H9 (cell line): ENCODE measurements at regions not wholly inside any gene's neighbourhood (a gene's known extent, or its start where the extent isn't known, plus 50 kb on each side); places are given as distances from the start of the nearest gene placed in this dataset.

ENCODE experiments used
- DNase-seq: peaks from one replicate; pipeline ENCODE4 v3.0.0-alpha.2; 2017
- H2AFZ ChIP-seq: one replicate; pipeline ENCODE4 v1.6.1; 2013; ENCODE audit warnings: mild to moderate bottlenecking, low read length, control low read depth, moderate library complexity
- H2AK5ac ChIP-seq: 2 replicates; pipeline ENCODE4 v1.6.1; 2013; ENCODE audit warnings: low read length, control low read depth, mixed read lengths; ENCODE audit not compliant: insufficient read length
- H2BK120ac ChIP-seq: one replicate; pipeline ENCODE4 v1.6.1; 2013; ENCODE audit warnings: low read depth, mild to moderate bottlenecking, low read length, control low read depth, inconsistent platforms; ENCODE audit not compliant: poor library complexity, severe bottlenecking
- H2BK12ac ChIP-seq: 2 replicates; pipeline ENCODE4 v1.6.1; 2013; ENCODE audit warnings: low read length, control low read depth, mixed read lengths, low read depth; ENCODE audit not compliant: insufficient read length
- H2BK15ac ChIP-seq: 2 replicates; pipeline ENCODE4 v1.6.1; 2013; ENCODE audit warnings: low read depth, low read length, control low read depth
- H2BK20ac ChIP-seq: one replicate; pipeline ENCODE4 v1.6.1; 2013; ENCODE audit warnings: low read depth, mild to moderate bottlenecking, low read length, control low read depth, inconsistent platforms; ENCODE audit not compliant: poor library complexity, severe bottlenecking
- H2BK5ac ChIP-seq: 2 replicates; pipeline ENCODE4 v1.6.1; 2013; ENCODE audit warnings: low read length, control low read depth, mixed read lengths; ENCODE audit not compliant: insufficient read length
- H3K14ac ChIP-seq: 2 replicates; pipeline ENCODE4 v1.6.1; 2013; ENCODE audit warnings: low read length, control low read depth; ENCODE audit not compliant: insufficient read depth
- H3K18ac ChIP-seq: 2 replicates; pipeline ENCODE4 v1.6.1; 2013; ENCODE audit warnings: low read depth, mild to moderate bottlenecking, mixed read lengths, low read length, control low read depth; ENCODE audit not compliant: insufficient read length
- H3K23ac ChIP-seq: 2 replicates; pipeline ENCODE4 v1.6.1; 2013; ENCODE audit warnings: low read length, control low read depth, mixed read lengths, low read depth; ENCODE audit not compliant: insufficient read length
- H3K23me2 ChIP-seq: 2 replicates; pipeline ENCODE4 v1.6.1; 2013; ENCODE audit warnings: low read depth, mild to moderate bottlenecking, mixed read lengths, low read length, control low read depth; ENCODE audit not compliant: insufficient read length, poor library complexity, severe bottlenecking
- H3K27ac ChIP-seq: 2 replicates; pipeline ENCODE4 v1.5.1; 2013; ENCODE audit warnings: low read length, control low read depth, mixed read lengths, low read depth; ENCODE audit not compliant: insufficient read length
- H3K27me3 ChIP-seq: 2 replicates; pipeline ENCODE4 v1.6.1; 2013; ENCODE audit warnings: low read length, control low read depth, inconsistent platforms; ENCODE audit not compliant: insufficient read depth
- H3K4ac ChIP-seq: 2 replicates; pipeline ENCODE4 v1.6.1; 2013; ENCODE audit warnings: low read depth, mild to moderate bottlenecking, control low read depth, inconsistent platforms, low read length, moderate library complexity
- H3K4me1 ChIP-seq: 2 replicates; pipeline ENCODE4 v1.6.1; 2013; ENCODE audit warnings: low read length, control low read depth, inconsistent platforms; ENCODE audit not compliant: insufficient read depth
- H3K4me2 ChIP-seq: 2 replicates; pipeline ENCODE4 v1.6.1; 2013; ENCODE audit warnings: low read length, control low read depth, mixed read lengths; ENCODE audit not compliant: insufficient read length, insufficient read depth
- H3K56ac ChIP-seq: 2 replicates; pipeline ENCODE4 v1.6.1; 2013; ENCODE audit warnings: low read depth, mild to moderate bottlenecking, mixed read lengths, low read length, control low read depth; ENCODE audit not compliant: insufficient read length
- H3K79me1 ChIP-seq: 2 replicates; pipeline ENCODE4 v1.6.1; 2013; ENCODE audit warnings: low read depth, mild to moderate bottlenecking, moderate library complexity, low read length, control low read depth, inconsistent platforms; ENCODE audit not compliant: insufficient read depth, poor library complexity, severe bottlenecking
- H3K79me2 ChIP-seq: 2 replicates; pipeline ENCODE4 v1.6.1; 2013; ENCODE audit warnings: low read length, control low read depth, inconsistent platforms; ENCODE audit not compliant: insufficient read depth
- H3K9ac ChIP-seq: 2 replicates; pipeline ENCODE4 v1.6.1; 2013; ENCODE audit warnings: low read length, control low read depth, mixed read lengths; ENCODE audit not compliant: insufficient read length; ENCODE audit errors: extremely low read depth
- H3K9me3 ChIP-seq: one replicate; pipeline ENCODE4 v1.6.1; 2013; ENCODE audit warnings: low read depth, low read length, inconsistent platforms; ENCODE audit not compliant: control insufficient read depth
- H3T11ph ChIP-seq: one replicate; pipeline ENCODE4 v1.6.1; 2013; ENCODE audit warnings: mild to moderate bottlenecking, low read length, control low read depth, inconsistent platforms
- H4K20me1 ChIP-seq: one replicate; pipeline ENCODE4 v1.6.1; 2013; ENCODE audit not compliant: control insufficient read depth, insufficient read length, insufficient read depth
- H4K5ac ChIP-seq: 2 replicates; pipeline ENCODE4 v1.6.1; 2013; ENCODE audit warnings: low read depth, mild to moderate bottlenecking, mixed read lengths, low read length, control low read depth; ENCODE audit not compliant: insufficient read length
- H4K8ac ChIP-seq: replicated peaks from 2 replicates; pipeline ENCODE4 v1.6.1; 2013; ENCODE audit warnings: low read length, control low read depth, mixed read lengths, low read depth; ENCODE audit not compliant: insufficient read length
- H4K91ac ChIP-seq: 2 replicates; pipeline ENCODE4 v1.6.1; 2013; ENCODE audit warnings: low read depth, mild to moderate bottlenecking, moderate library complexity, mixed read lengths, low read length, control low read depth; ENCODE audit not compliant: insufficient read length
- H3K27ac Mint-ChIP-seq, 3 experiments: 2 replicates in 2 of 3; 3 replicates in 1 of 3; pipeline ENCODE4 v1.8.0; 2020 to 2021; ENCODE audit warnings: mixed read lengths in 3 of 3, mild to moderate bottlenecking in 1 of 3, moderate library complexity in 1 of 3
- H3K27me3 Mint-ChIP-seq: 2 replicates; pipeline ENCODE4 v1.8.0; 2021; ENCODE audit warnings: low read depth, mild to moderate bottlenecking, moderate library complexity, mixed read lengths
- H3K36me3 Mint-ChIP-seq, 3 experiments: 2 replicates in 2 of 3; 3 replicates in 1 of 3; pipeline ENCODE4 v1.8.0; 2020 to 2021; ENCODE audit warnings: low read depth in 3 of 3, mixed read lengths in 3 of 3; ENCODE audit not compliant: insufficient read depth in 1 of 3
- H3K4me1 Mint-ChIP-seq, 2 experiments: 2 replicates each; pipeline ENCODE4 v1.8.0; 2020; ENCODE audit warnings: mixed read lengths in 2 of 2
- H3K4me3 Mint-ChIP-seq, 2 experiments: 2 replicates in 1 of 2; 3 replicates in 1 of 2; pipeline ENCODE4 v1.8.0; 2020 to 2021; ENCODE audit warnings: mild to moderate bottlenecking in 2 of 2, mixed read lengths in 2 of 2, moderate library complexity in 1 of 2
- H3K9me3 Mint-ChIP-seq, 2 experiments: 2 replicates in 1 of 2; 3 replicates in 1 of 2; pipeline ENCODE4 v1.8.0; 2020; ENCODE audit warnings: mild to moderate bottlenecking in 2 of 2, mixed read lengths in 2 of 2, moderate library complexity in 1 of 2
- CTCF ChIP-seq: fragments of 200-600 bp; sonication (generic); conservative IDR thresholded peaks from 3 replicates; pipeline ENCODE4 v1.8.0; 2021; ENCODE audit warnings: antibody characterized with exemption, mild to moderate bottlenecking
- WGBS: extraction: QIAGEN DNeasy Blood & Tissue Kit; methylation state at CpG from one replicate; pipeline ENCODE4 v1.1.7; 2013; ENCODE audit warnings: missing lambda C conversion rate, low lambda C conversion rate, mixed read lengths; ENCODE audit not compliant: insufficient read length; ENCODE audit errors: extremely low coverage; 5-methylcytosine and 5-hydroxymethylcytosine counted together

GRCh38 chr3:94269763-94270162 lies 206.9 kb downstream of the NSUN3 start:
- H3K27me3 ChIP-seq = no peaks in the 10 kb centered on the region
- H3K14ac ChIP-seq = no peak overlapping the region
- no peak overlapping the region for H2AK5ac ChIP-seq
- Mint-ChIP-seq H3K4me1 (no peaks in the 10 kb centered on the region), H3K27me3 (no peaks in the 10 kb centered on the region; the same call in 1 of the 2 replicates), H3K4me3 (no peak overlapping the region), H3K9me3 (no peaks in the 10 kb centered on the region), H3K36me3 (no peaks in the 10 kb centered on the region; a peak in 1 of 7 replicates), H3K27ac (no peak overlapping the region)
- no CpG with 5 or more reads among the region's 2 CpGs for WGBS
- no peak overlapping the region for H2BK15ac ChIP-seq
- H3K9me3 ChIP-seq = no peaks in the 10 kb centered on the region
- H3K23ac ChIP-seq = no peak overlapping the region
- no peaks in the 10 kb centered on the region for H4K20me1 ChIP-seq
- no peak overlapping the region for H3K9ac ChIP-seq
- no peak overlapping the region for H2BK20ac ChIP-seq
- no peak overlapping the region for H3K4ac ChIP-seq
- no peaks in the 10 kb centered on the region for H3K79me1 ChIP-seq
- H4K91ac ChIP-seq = no peak overlapping the region
- H3K27ac ChIP-seq = no peak overlapping the region
- no peak for DNase-seq
- no peaks in the 10 kb centered on the region for H3K79me2 ChIP-seq
- no peak overlapping the region for H3K18ac ChIP-seq
- H3K4me2 ChIP-seq = no peak overlapping the region
- H3K23me2 ChIP-seq = no peaks in the 10 kb centered on the region
- H2BK120ac ChIP-seq = no peak overlapping the region
- no peak overlapping the region for H3K56ac ChIP-seq
- H3T11ph ChIP-seq = no peak overlapping the region
- no peak overlapping the region for H2BK12ac ChIP-seq
- no peak for TF ChIP-seq CTCF
- H2AFZ ChIP-seq = no peak overlapping the region
- no peak overlapping the region for H2BK5ac ChIP-seq
- no peaks in the 10 kb centered on the region for H3K4me1 ChIP-seq
- H4K8ac ChIP-seq = no peak overlapping the region
- H4K5ac ChIP-seq = no peak overlapping the region
